H9 (cell line): ENCODE measurements at regions not wholly inside any gene's neighbourhood (a gene's known extent, or its start where the extent isn't known, plus 50 kb on each side); places are given as distances from the start of the nearest gene placed in this dataset.

Source experiments
- DNase-seq: peaks from one replicate; pipeline ENCODE4 v3.0.0-alpha.2; 2017
- H2AFZ ChIP-seq: one replicate; pipeline ENCODE4 v1.6.1; 2013; ENCODE audit warnings: mild to moderate bottlenecking, low read length, control low read depth, moderate library complexity
- H2AK5ac ChIP-seq: 2 replicates; pipeline ENCODE4 v1.6.1; 2013; ENCODE audit warnings: low read length, control low read depth, mixed read lengths; ENCODE audit not compliant: insufficient read length
- H2BK120ac ChIP-seq: one replicate; pipeline ENCODE4 v1.6.1; 2013; ENCODE audit warnings: low read depth, mild to moderate bottlenecking, low read length, control low read depth, inconsistent platforms; ENCODE audit not compliant: poor library complexity, severe bottlenecking
- H2BK12ac ChIP-seq: 2 replicates; pipeline ENCODE4 v1.6.1; 2013; ENCODE audit warnings: low read length, control low read depth, mixed read lengths, low read depth; ENCODE audit not compliant: insufficient read length
- H2BK15ac ChIP-seq: 2 replicates; pipeline ENCODE4 v1.6.1; 2013; ENCODE audit warnings: low read depth, low read length, control low read depth
- H2BK20ac ChIP-seq: one replicate; pipeline ENCODE4 v1.6.1; 2013; ENCODE audit warnings: low read depth, mild to moderate bottlenecking, low read length, control low read depth, inconsistent platforms; ENCODE audit not compliant: poor library complexity, severe bottlenecking
- H2BK5ac ChIP-seq: 2 replicates; pipeline ENCODE4 v1.6.1; 2013; ENCODE audit warnings: low read length, control low read depth, mixed read lengths; ENCODE audit not compliant: insufficient read length
- H3K14ac ChIP-seq: 2 replicates; pipeline ENCODE4 v1.6.1; 2013; ENCODE audit warnings: low read length, control low read depth; ENCODE audit not compliant: insufficient read depth
- H3K18ac ChIP-seq: 2 replicates; pipeline ENCODE4 v1.6.1; 2013; ENCODE audit warnings: low read depth, mild to moderate bottlenecking, mixed read lengths, low read length, control low read depth; ENCODE audit not compliant: insufficient read length
- H3K23ac ChIP-seq: 2 replicates; pipeline ENCODE4 v1.6.1; 2013; ENCODE audit warnings: low read length, control low read depth, mixed read lengths, low read depth; ENCODE audit not compliant: insufficient read length
- H3K23me2 ChIP-seq: 2 replicates; pipeline ENCODE4 v1.6.1; 2013; ENCODE audit warnings: low read depth, mild to moderate bottlenecking, mixed read lengths, low read length, control low read depth; ENCODE audit not compliant: insufficient read length, poor library complexity, severe bottlenecking
- H3K27ac ChIP-seq: 2 replicates; pipeline ENCODE4 v1.5.1; 2013; ENCODE audit warnings: low read length, control low read depth, mixed read lengths, low read depth; ENCODE audit not compliant: insufficient read length
- H3K27me3 ChIP-seq: 2 replicates; pipeline ENCODE4 v1.6.1; 2013; ENCODE audit warnings: low read length, control low read depth, inconsistent platforms; ENCODE audit not compliant: insufficient read depth
- H3K4ac ChIP-seq: 2 replicates; pipeline ENCODE4 v1.6.1; 2013; ENCODE audit warnings: low read depth, mild to moderate bottlenecking, control low read depth, inconsistent platforms, low read length, moderate library complexity
- H3K4me1 ChIP-seq: 2 replicates; pipeline ENCODE4 v1.6.1; 2013; ENCODE audit warnings: low read length, control low read depth, inconsistent platforms; ENCODE audit not compliant: insufficient read depth
- H3K4me2 ChIP-seq: 2 replicates; pipeline ENCODE4 v1.6.1; 2013; ENCODE audit warnings: low read length, control low read depth, mixed read lengths; ENCODE audit not compliant: insufficient read length, insufficient read depth
- H3K56ac ChIP-seq: 2 replicates; pipeline ENCODE4 v1.6.1; 2013; ENCODE audit warnings: low read depth, mild to moderate bottlenecking, mixed read lengths, low read length, control low read depth; ENCODE audit not compliant: insufficient read length
- H3K79me1 ChIP-seq: 2 replicates; pipeline ENCODE4 v1.6.1; 2013; ENCODE audit warnings: low read depth, mild to moderate bottlenecking, moderate library complexity, low read length, control low read depth, inconsistent platforms; ENCODE audit not compliant: insufficient read depth, poor library complexity, severe bottlenecking
- H3K79me2 ChIP-seq: 2 replicates; pipeline ENCODE4 v1.6.1; 2013; ENCODE audit warnings: low read length, control low read depth, inconsistent platforms; ENCODE audit not compliant: insufficient read depth
- H3K9ac ChIP-seq: 2 replicates; pipeline ENCODE4 v1.6.1; 2013; ENCODE audit warnings: low read length, control low read depth, mixed read lengths; ENCODE audit not compliant: insufficient read length; ENCODE audit errors: extremely low read depth
- H3K9me3 ChIP-seq: one replicate; pipeline ENCODE4 v1.6.1; 2013; ENCODE audit warnings: low read depth, low read length, inconsistent platforms; ENCODE audit not compliant: control insufficient read depth
- H3T11ph ChIP-seq: one replicate; pipeline ENCODE4 v1.6.1; 2013; ENCODE audit warnings: mild to moderate bottlenecking, low read length, control low read depth, inconsistent platforms
- H4K20me1 ChIP-seq: one replicate; pipeline ENCODE4 v1.6.1; 2013; ENCODE audit not compliant: control insufficient read depth, insufficient read length, insufficient read depth
- H4K5ac ChIP-seq: 2 replicates; pipeline ENCODE4 v1.6.1; 2013; ENCODE audit warnings: low read depth, mild to moderate bottlenecking, mixed read lengths, low read length, control low read depth; ENCODE audit not compliant: insufficient read length
- H4K8ac ChIP-seq: replicated peaks from 2 replicates; pipeline ENCODE4 v1.6.1; 2013; ENCODE audit warnings: low read length, control low read depth, mixed read lengths, low read depth; ENCODE audit not compliant: insufficient read length
- H4K91ac ChIP-seq: 2 replicates; pipeline ENCODE4 v1.6.1; 2013; ENCODE audit warnings: low read depth, mild to moderate bottlenecking, moderate library complexity, mixed read lengths, low read length, control low read depth; ENCODE audit not compliant: insufficient read length
- H3K27ac Mint-ChIP-seq, 3 experiments: 2 replicates in 2 of 3; 3 replicates in 1 of 3; pipeline ENCODE4 v1.8.0; 2020 to 2021; ENCODE audit warnings: mixed read lengths in 3 of 3, mild to moderate bottlenecking in 1 of 3, moderate library complexity in 1 of 3
- H3K27me3 Mint-ChIP-seq: 2 replicates; pipeline ENCODE4 v1.8.0; 2021; ENCODE audit warnings: low read depth, mild to moderate bottlenecking, moderate library complexity, mixed read lengths
- H3K36me3 Mint-ChIP-seq, 3 experiments: 2 replicates in 2 of 3; 3 replicates in 1 of 3; pipeline ENCODE4 v1.8.0; 2020 to 2021; ENCODE audit warnings: low read depth in 3 of 3, mixed read lengths in 3 of 3; ENCODE audit not compliant: insufficient read depth in 1 of 3
- H3K4me1 Mint-ChIP-seq, 2 experiments: 2 replicates each; pipeline ENCODE4 v1.8.0; 2020; ENCODE audit warnings: mixed read lengths in 2 of 2
- H3K4me3 Mint-ChIP-seq, 2 experiments: 2 replicates in 1 of 2; 3 replicates in 1 of 2; pipeline ENCODE4 v1.8.0; 2020 to 2021; ENCODE audit warnings: mild to moderate bottlenecking in 2 of 2, mixed read lengths in 2 of 2, moderate library complexity in 1 of 2
- H3K9me3 Mint-ChIP-seq, 2 experiments: 2 replicates in 1 of 2; 3 replicates in 1 of 2; pipeline ENCODE4 v1.8.0; 2020; ENCODE audit warnings: mild to moderate bottlenecking in 2 of 2, mixed read lengths in 2 of 2, moderate library complexity in 1 of 2
- CTCF ChIP-seq: fragments of 200-600 bp; sonication (generic); conservative IDR thresholded peaks from 3 replicates; pipeline ENCODE4 v1.8.0; 2021; ENCODE audit warnings: antibody characterized with exemption, mild to moderate bottlenecking
- WGBS: extraction: QIAGEN DNeasy Blood & Tissue Kit; methylation state at CpG from one replicate; pipeline ENCODE4 v1.1.7; 2013; ENCODE audit warnings: missing lambda C conversion rate, low lambda C conversion rate, mixed read lengths; ENCODE audit not compliant: insufficient read length; ENCODE audit errors: extremely low coverage; 5-methylcytosine and 5-hydroxymethylcytosine counted together

DNA sequence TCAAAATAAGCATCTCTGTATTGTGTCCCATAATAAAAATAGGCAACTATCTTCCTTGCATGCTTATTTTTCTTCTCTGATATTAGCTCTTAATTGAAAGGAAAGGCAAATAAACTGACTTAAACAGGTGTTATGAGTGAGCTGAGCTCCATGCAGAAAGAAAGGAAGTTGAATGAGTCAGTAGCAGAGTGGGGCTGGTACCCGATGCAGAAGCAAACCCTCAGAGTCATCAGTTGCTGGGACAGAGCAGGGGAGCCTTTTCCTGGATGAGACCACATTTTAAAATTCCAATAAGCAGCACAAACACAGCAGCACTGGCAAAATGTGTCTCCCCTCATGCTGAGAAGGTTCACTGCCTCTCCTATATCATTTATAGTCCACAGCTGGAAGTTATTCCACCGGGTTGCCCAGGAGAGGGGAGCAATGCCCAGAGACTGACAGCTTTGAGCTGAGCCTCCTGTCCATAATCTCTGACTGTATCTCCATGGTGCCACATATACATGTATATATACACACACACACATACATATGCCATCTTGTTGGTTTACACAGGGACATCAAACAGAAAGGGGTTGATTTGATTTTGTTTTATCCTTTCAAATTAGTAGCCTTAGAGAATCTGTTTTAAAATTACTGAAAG is 274.3 kb upstream of the PPARGC1A start:
- H3K27me3 Mint-ChIP-seq: no peaks in the 10 kb centered on the region; the same call in 1 of the 2 replicates
- DNase-seq: no peak

More for the DNA sequence above, 274.3 kb upstream of the PPARGC1A start:
- Histone ChIP-seq H2BK20ac (no peak overlapping the region), H3K23ac (no peak overlapping the region), H2AFZ (no peak overlapping the region), H3K27me3 (no peaks in the 10 kb centered on the region), H2BK12ac (no peak overlapping the region), H2BK120ac (no peak overlapping the region), H4K20me1 (no peaks in the 10 kb centered on the region), H3K4me1 (no peaks in the 10 kb centered on the region), H3T11ph (no peak overlapping the region), H4K5ac (no peak overlapping the region), H3K79me2 (no peaks in the 10 kb centered on the region), H3K23me2 (no peaks in the 10 kb centered on the region), H3K27ac (no peak overlapping the region), H3K9me3 (no peaks in the 10 kb centered on the region), H3K14ac (no peak overlapping the region; the same call in 1 of the 2 replicates), H3K56ac (no peak overlapping the region), H4K8ac (no peak overlapping the region), H2BK15ac (no peak overlapping the region), H3K9ac (no peak overlapping the region), H2BK5ac (no peak overlapping the region), H3K4ac (no peak overlapping the region), H3K18ac (no peak overlapping the region), H4K91ac (no peak overlapping the region), H3K79me1 (no peaks in the 10 kb centered on the region), H3K4me2 (no peak overlapping the region), H2AK5ac (no peak overlapping the region)
- H3K9me3 Mint-ChIP-seq: no peaks in the 10 kb centered on the region
- H3K27ac Mint-ChIP-seq: no peak overlapping the region
- no peak for TF ChIP-seq CTCF
- H3K4me3 Mint-ChIP-seq: no peak overlapping the region
- H3K4me1 Mint-ChIP-seq: no peaks in the 10 kb centered on the region
- H3K36me3 Mint-ChIP-seq: no peaks in the 10 kb centered on the region
- WGBS: no CpG with 5 or more reads among the region's 2 CpGs
